Keratinocyte (primary cell): ENCODE measurements at regions not wholly inside any gene's neighbourhood (a gene's known extent, or its start where the extent isn't known, plus 50 kb on each side); places are given as distances from the start of the nearest gene placed in this dataset.

Source experiments
- DNase-seq: peaks from one replicate; pipeline ENCODE4 v3.0.0-alpha.2; 2011; ENCODE audit warnings: low read depth, missing footprints, low spot score
- FAIRE-seq: peaks from 2 replicates; lab custom pipeline; 2011; peaks lifted over from hg19 to GRCh38; lab: Jason Lieb, UNC
- H2AFZ ChIP-seq: 2 replicates; pipeline ENCODE4 v1.6.0; 2012; ENCODE audit warnings: low read length, control low read depth, inconsistent platforms; ENCODE audit not compliant: control insufficient read depth
- H3K27ac ChIP-seq: 2 replicates; pipeline ENCODE4 v1.5.1; 2011; ENCODE audit warnings: low read length; ENCODE audit not compliant: control insufficient read depth, insufficient read depth
- H3K27me3 ChIP-seq: 3 replicates; pipeline ENCODE4 v1.6.0; 2011; ENCODE audit warnings: low read length; ENCODE audit not compliant: control insufficient read depth, insufficient read depth; ENCODE audit errors: extremely low read depth
- H3K36me3 ChIP-seq, 2 experiments: 2 replicates in 1 of 2; 3 replicates in 1 of 2; pipeline ENCODE4 v1.5.1; 2011; ENCODE audit warnings: low read length in 2 of 2, mild to moderate bottlenecking in 1 of 2; ENCODE audit not compliant: control insufficient read depth in 2 of 2, insufficient read depth in 2 of 2; ENCODE audit errors: extremely low read depth in 1 of 2
- H3K4me1 ChIP-seq: 3 replicates; pipeline ENCODE4 v1.5.1; 2011; ENCODE audit warnings: low read length; ENCODE audit not compliant: control insufficient read depth, insufficient read depth; ENCODE audit errors: extremely low read depth
- H3K4me2 ChIP-seq: 3 replicates; pipeline ENCODE4 v1.6.0; 2011; ENCODE audit warnings: low read depth, low read length; ENCODE audit not compliant: control insufficient read depth, insufficient read depth; ENCODE audit errors: extremely low read depth
- H3K4me3 ChIP-seq, 3 experiments: fragments of 200-600 bp in 1 of 3; sonication (generic) in 1 of 3; 2 replicates in 2 of 3; 3 replicates in 1 of 3; pipeline ENCODE4 v1.5.1; 2011 to 2016; ENCODE audit warnings: low read length in 3 of 3, mild to moderate bottlenecking in 3 of 3, control low read depth in 2 of 3, inconsistent platforms in 1 of 3, low read depth in 1 of 3, mixed read lengths in 1 of 3, mixed run types in 1 of 3, moderate library complexity in 1 of 3; ENCODE audit not compliant: control insufficient read depth in 2 of 3, insufficient read depth in 2 of 3; ENCODE audit errors: extremely low read depth in 1 of 3
- H3K79me2 ChIP-seq: 2 replicates; pipeline ENCODE4 v1.6.0; 2012; ENCODE audit warnings: low read length; ENCODE audit not compliant: control insufficient read depth, insufficient read depth
- H3K9ac ChIP-seq: 3 replicates; pipeline ENCODE4 v1.6.0; 2011; ENCODE audit warnings: low read length; ENCODE audit not compliant: control insufficient read depth, insufficient read depth; ENCODE audit errors: extremely low read depth
- H3K9me1 ChIP-seq: 3 replicates; pipeline ENCODE4 v1.6.0; 2011; ENCODE audit warnings: low read length; ENCODE audit not compliant: control insufficient read depth, insufficient read depth; ENCODE audit errors: extremely low read depth
- H3K9me3 ChIP-seq: 2 replicates; pipeline ENCODE4 v1.5.1; 2012; ENCODE audit warnings: low read depth, low read length; ENCODE audit not compliant: control insufficient read depth
- H4K20me1 ChIP-seq: 3 replicates; pipeline ENCODE4 v1.6.0; 2011; ENCODE audit warnings: low read length; ENCODE audit not compliant: control insufficient read depth, insufficient read depth; ENCODE audit errors: extremely low read depth
- EZH2 ChIP-seq: IDR thresholded peaks from one replicate; pipeline ENCODE4 v1.6.1; 2012; ENCODE audit warnings: inconsistent platforms, mild to moderate bottlenecking, low read length, moderate library complexity
- dilution Hi-C: fragments of 300-500 bp; cut with MboI; formaldehyde crosslinking; loops from one replicate; pipeline ENCODE4 v1.7.0; 2020; ENCODE audit warnings: low sequenced_read_pairs; ENCODE audit not compliant: extremely low pct_ligation_motif_present
- TF ChIP-seq, protein P1 (sequence below), 3 experiments: IDR thresholded peaks in 1 of 3; conservative IDR thresholded peaks in 1 of 3; optimal IDR thresholded peaks in 1 of 3; 2 replicates in 2 of 3; 3 replicates in 1 of 3; pipeline versions ENCODE3 to v1.5.1; 2011; ENCODE audit warnings: low read length in 3 of 3, mild to moderate bottlenecking in 3 of 3, moderate library complexity in 2 of 3, control low read depth in 1 of 3, inconsistent platforms in 1 of 3; ENCODE audit not compliant: insufficient read depth in 2 of 3; ENCODE audit errors: extremely low read depth in 1 of 3

DNA sequence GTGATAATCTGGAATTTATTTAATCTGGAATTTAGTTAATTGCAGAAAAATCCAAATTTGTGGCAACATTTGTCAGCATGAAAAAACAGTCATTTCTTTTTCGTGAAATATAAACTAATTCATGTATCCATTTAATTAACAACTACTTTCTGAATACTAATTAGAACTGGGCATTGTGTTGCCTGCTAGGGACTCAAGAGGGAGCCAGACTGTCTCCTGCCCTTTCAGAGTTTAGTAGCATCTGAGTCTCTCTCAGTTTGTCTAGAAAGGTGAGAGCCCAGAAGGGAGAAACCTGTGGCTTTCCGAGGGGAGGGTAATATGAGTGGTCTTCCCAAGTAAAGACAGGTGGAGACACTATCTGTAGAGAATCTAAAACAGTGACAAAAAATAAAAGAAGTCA is 210.9 kb upstream of the HDDC2 start:
- no peak overlapping the region for H3K9ac ChIP-seq
- no peak for TF ChIP-seq EZH2
- TF ChIP-seq, protein P1, sequence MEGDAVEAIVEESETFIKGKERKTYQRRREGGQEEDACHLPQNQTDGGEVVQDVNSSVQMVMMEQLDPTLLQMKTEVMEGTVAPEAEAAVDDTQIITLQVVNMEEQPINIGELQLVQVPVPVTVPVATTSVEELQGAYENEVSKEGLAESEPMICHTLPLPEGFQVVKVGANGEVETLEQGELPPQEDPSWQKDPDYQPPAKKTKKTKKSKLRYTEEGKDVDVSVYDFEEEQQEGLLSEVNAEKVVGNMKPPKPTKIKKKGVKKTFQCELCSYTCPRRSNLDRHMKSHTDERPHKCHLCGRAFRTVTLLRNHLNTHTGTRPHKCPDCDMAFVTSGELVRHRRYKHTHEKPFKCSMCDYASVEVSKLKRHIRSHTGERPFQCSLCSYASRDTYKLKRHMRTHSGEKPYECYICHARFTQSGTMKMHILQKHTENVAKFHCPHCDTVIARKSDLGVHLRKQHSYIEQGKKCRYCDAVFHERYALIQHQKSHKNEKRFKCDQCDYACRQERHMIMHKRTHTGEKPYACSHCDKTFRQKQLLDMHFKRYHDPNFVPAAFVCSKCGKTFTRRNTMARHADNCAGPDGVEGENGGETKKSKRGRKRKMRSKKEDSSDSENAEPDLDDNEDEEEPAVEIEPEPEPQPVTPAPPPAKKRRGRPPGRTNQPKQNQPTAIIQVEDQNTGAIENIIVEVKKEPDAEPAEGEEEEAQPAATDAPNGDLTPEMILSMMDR (optimal IDR thresholded peaks at IDR 0.05 in 1 of 3, IDR thresholded peaks at IDR 0.05 in 1 of 3, conservative IDR thresholded peaks at IDR 0.05 in 1 of 3; ENCODE audit: extremely low read depth in 1 of 3, insufficient read depth in 2 of 3, low read length in 3 of 3): peak; percentile 41 to 74 (median 46)
- H3K4me1 ChIP-seq: no peaks in the 10 kb centered on the region
- H3K4me3 ChIP-seq: no peak overlapping the region
- H2AFZ ChIP-seq: no peak overlapping the region
- no peaks in the 10 kb centered on the region for H3K79me2 ChIP-seq
- no peaks in the 10 kb centered on the region for H3K27me3 ChIP-seq
- DNase-seq (no peak), FAIRE-seq (no peak)
- no peaks in the 10 kb centered on the region for H3K36me3 ChIP-seq
- dilution Hi-C loops: loop anchor here (25.0 kb wide), 1 partner anchor 250 kb away; no protein-coding TSS in a partner anchor
- H4K20me1 ChIP-seq: no peaks in the 10 kb centered on the region
- H3K9me1 ChIP-seq: no peaks in the 10 kb centered on the region
- no peaks in the 10 kb centered on the region for H3K9me3 ChIP-seq
- no peak overlapping the region for H3K27ac ChIP-seq
- no peak overlapping the region for H3K4me2 ChIP-seq

DNA sequence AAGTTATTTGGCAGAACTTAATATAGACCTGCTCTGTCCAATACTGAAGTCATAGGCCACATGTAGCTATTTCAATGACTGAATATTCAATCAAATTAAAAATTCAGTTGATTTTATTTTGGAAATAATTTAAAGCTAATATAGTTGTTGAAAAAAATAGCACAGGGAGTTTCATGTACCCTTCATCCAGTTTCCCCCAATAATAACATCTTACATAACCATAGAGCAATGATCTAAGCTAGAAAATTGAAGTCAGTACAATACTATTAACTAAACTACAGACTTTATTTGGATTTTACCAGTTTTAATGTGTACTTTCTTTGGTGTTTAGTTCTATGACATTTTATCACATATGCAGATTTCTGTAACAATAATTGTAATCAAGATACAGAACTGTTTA is 212.2 kb upstream of the HDDC2 start:
- H3K36me3 ChIP-seq: no peaks in the 10 kb centered on the region
- no peak overlapping the region for H3K27ac ChIP-seq
- DNase-seq (no peak), FAIRE-seq (no peak)
- no peak overlapping the region for H3K4me2 ChIP-seq
- no peaks in the 10 kb centered on the region for H3K9me1 ChIP-seq
- no peak overlapping the region for H3K4me3 ChIP-seq
- no peak overlapping the region for H3K9ac ChIP-seq
- no peaks in the 10 kb centered on the region for H3K79me2 ChIP-seq
- no peak overlapping the region for H2AFZ ChIP-seq
- dilution Hi-C loops: loop anchor here (25.0 kb wide), 1 partner anchor 248 kb away; no protein-coding TSS in a partner anchor
- TF ChIP-seq, protein P1 (optimal IDR thresholded peaks at IDR 0.05 in 1 of 3, IDR thresholded peaks at IDR 0.05 in 1 of 3, conservative IDR thresholded peaks at IDR 0.05 in 1 of 3; ENCODE audit: extremely low read depth in 1 of 3, insufficient read depth in 2 of 3, low read length in 3 of 3): no peak
- TF ChIP-seq EZH2: no peak
- H3K27me3 ChIP-seq: no peaks in the 10 kb centered on the region
- no peaks in the 10 kb centered on the region for H3K9me3 ChIP-seq
- H3K4me1 ChIP-seq: no peaks in the 10 kb centered on the region
- H4K20me1 ChIP-seq: no peaks in the 10 kb centered on the region
